AG04449 (cell line): ENCODE measurements at regions not wholly inside any gene's neighbourhood (a gene's known extent, or its start where the extent isn't known, plus 50 kb on each side); places are given as distances from the start of the nearest gene placed in this dataset.

ENCODE experiments used
- CTCF ChIA-PET: fragments of 350-600 bp; formaldehyde crosslinking; extraction: SDS; loops from one replicate; lab custom pipeline; 2021; ENCODE audit warnings: antibody characterized with exemption; lab: Yijun Ruan, JAX
- POLR2A ChIA-PET: fragments of 400-600, 350-600 bp; formaldehyde crosslinking; extraction: SDS; loops from one replicate; lab custom pipeline; 2020; ENCODE audit warnings: antibody characterized with exemption, inconsistent platforms; lab: Yijun Ruan, JAX
- DNase-seq: peaks from one replicate; pipeline ENCODE4 v3.0.0-alpha.2; 2010; ENCODE audit warnings: low read depth, low spot score
- H3K4me3 ChIP-seq: 2 replicates; pipeline ENCODE4 v1.5.1; 2011; ENCODE audit warnings: low read depth, mild to moderate bottlenecking, control low read depth, low read length
- CTCF ChIP-seq: IDR thresholded peaks from one replicate; pipeline ENCODE4 v1.5.1; 2011; ENCODE audit warnings: mild to moderate bottlenecking, moderate library complexity, low read length, control low read depth, inconsistent platforms; ENCODE audit not compliant: insufficient read depth; ENCODE audit errors: missing control alignments

GRCh38 chr3:34264337-34265041, 466.1 kb downstream of the PDCD6IP start:
- CTCF ChIA-PET = interaction anchor here (0.7 to 2.0 kb wide), 3 partner anchors 11 to 27 kb away, joined by 3 to 5 read pairs (median 4); no protein-coding TSS in a partner anchor
- no peak overlapping the region for H3K4me3 ChIP-seq
- no peak for TF ChIP-seq CTCF
- DNase-seq = no peak
- POLR2A ChIA-PET = no interaction called here

GRCh38 chr3:34267088-34267487, 468.7 kb downstream of the PDCD6IP start:
- POLR2A ChIA-PET = no interaction called here
- CTCF ChIA-PET = interaction anchor here (1.1 to 1.9 kb wide), 4 partner anchors 10 to 417 kb away, joined by 3 to 7 read pairs (median 6); no protein-coding TSS in a partner anchor
- TF ChIP-seq CTCF = no peak
- H3K4me3 ChIP-seq = no peak overlapping the region
- DNase-seq = no peak

GRCh38 chr3:34268032-34268709, 469.7 kb downstream of the PDCD6IP start:
- POLR2A ChIA-PET = no interaction called here
- no peak for TF ChIP-seq CTCF
- no peak for DNase-seq
- CTCF ChIA-PET = interaction anchor here (1.0 to 5.9 kb wide), 6 partner anchors 8 to 416 kb away, joined by 3 to 45 read pairs (median 6); no protein-coding TSS in a partner anchor
- no peak overlapping the region for H3K4me3 ChIP-seq

- TF ChIP-seq CTCF = no peak
- ChIA-PET POLR2A (no interaction called here), CTCF (no interaction called here)
- no peak overlapping the region for H3K4me3 ChIP-seq
- no peak for DNase-seq
These were observed 477.4 kb downstream of the PDCD6IP start for GRCh38 chr3:34275811-34276210.

- no peak for DNase-seq
- ChIA-PET CTCF (no interaction called here), POLR2A (no interaction called here)
- no peak overlapping the region for H3K4me3 ChIP-seq
- no peak for TF ChIP-seq CTCF
These were observed 477.9 kb downstream of the PDCD6IP start for GRCh38 chr3:34276342-34276741.

- POLR2A ChIA-PET = no interaction called here
- H3K4me3 ChIP-seq = no peak overlapping the region
- CTCF ChIA-PET = no interaction called here
- no peak for TF ChIP-seq CTCF
- no peak for DNase-seq
These were observed 478.7 kb downstream of the PDCD6IP start for GRCh38 chr3:34277110-34277509.
